ENCODE measurements at regions not wholly inside any gene's neighbourhood (a gene's known extent, or its start where the extent isn't known, plus 50 kb on each side); places are given as distances from the start of the nearest gene placed in this dataset.

GRCh38 chr18:47550611-47551010 lies 299.2 kb upstream of the SKOR2 start:
- H3K36me3 Mint-ChIP-seq = no peaks in the 10 kb centered on the region
- no peak overlapping the region for H3K27ac Mint-ChIP-seq
- no peak overlapping the region for H3K9ac ChIP-seq
- H3K36me3 ChIP-seq = no peaks in the 10 kb centered on the region
- H3K9me3 Mint-ChIP-seq = no peaks in the 10 kb centered on the region
- no peaks in the 10 kb centered on the region for H3K4me1 ChIP-seq
- H4K20me1 ChIP-seq (ENCODE audit: low read depth) = no peaks in the 10 kb centered on the region
- no peaks in the 10 kb centered on the region for H3K4me1 Mint-ChIP-seq
- no peak overlapping the region for H3K4me2 ChIP-seq
- H2AFZ ChIP-seq (replicated peaks) = no peak overlapping the region
- no peaks in the 10 kb centered on the region for H3F3A ChIP-seq (ENCODE audit: low read depth)
- TF ChIP-seq EZH2 (IDR thresholded peaks at IDR 0.05) (no peak), EZH2phosphoT487 (IDR thresholded peaks at IDR 0.05) (no peak), CTCF (IDR thresholded peaks at IDR 0.05) (no peak)
- no peak overlapping the region for H3K4me3 Mint-ChIP-seq
- no peaks in the 10 kb centered on the region for H3K79me2 ChIP-seq (ENCODE audit: low read depth)
- H3K27ac ChIP-seq = no peak overlapping the region
- H3K4me3 ChIP-seq = no peak overlapping the region
- no peak for DNase-seq (ENCODE audit: low spot score)
- no peaks in the 10 kb centered on the region for H3K27me3 ChIP-seq
- H3K9me3 ChIP-seq (ENCODE audit: low read depth) = no peaks in the 10 kb centered on the region
- peaks cover 5% of the 10 kb centered on the region for H3K27me3 Mint-ChIP-seq (ENCODE audit: insufficient read depth, low read depth)

- H3K79me2 ChIP-seq (ENCODE audit: low read depth) = no peaks in the 10 kb centered on the region
- no peaks in the 10 kb centered on the region for H3F3A ChIP-seq (ENCODE audit: low read depth)
- no peaks in the 10 kb centered on the region for H3K4me1 Mint-ChIP-seq
- H3K4me1 ChIP-seq = no peaks in the 10 kb centered on the region
- H3K27me3 ChIP-seq = no peaks in the 10 kb centered on the region
- no peak overlapping the region for H3K9ac ChIP-seq
- no peak overlapping the region for H3K4me3 Mint-ChIP-seq
- H3K27me3 Mint-ChIP-seq (ENCODE audit: insufficient read depth, low read depth) = peaks cover 5% of the 10 kb centered on the region
- no peaks in the 10 kb centered on the region for H3K36me3 ChIP-seq
- DNase-seq (ENCODE audit: low spot score) = no peak
- H3K4me2 ChIP-seq = no peak overlapping the region
- no peaks in the 10 kb centered on the region for H4K20me1 ChIP-seq (ENCODE audit: low read depth)
- no peak overlapping the region for H3K4me3 ChIP-seq
- TF ChIP-seq EZH2 (IDR thresholded peaks at IDR 0.05) (no peak), EZH2phosphoT487 (IDR thresholded peaks at IDR 0.05) (no peak), CTCF (IDR thresholded peaks at IDR 0.05) (no peak)
- no peak overlapping the region for H2AFZ ChIP-seq (replicated peaks)
- no peaks in the 10 kb centered on the region for H3K36me3 Mint-ChIP-seq
- no peaks in the 10 kb centered on the region for H3K9me3 Mint-ChIP-seq
- peak overlapping the region; percentile 34 for H3K27ac Mint-ChIP-seq
- H3K27ac ChIP-seq = no peak overlapping the region
- H3K9me3 ChIP-seq (ENCODE audit: low read depth) = no peaks in the 10 kb centered on the region
Measured at GRCh38 chr18:47549021-47549540, 297.6 kb upstream of the SKOR2 start.

- Histone ChIP-seq H3K36me3 (no peaks in the 10 kb centered on the region), H3K27me3 (no peaks in the 10 kb centered on the region), H3K4me3 (no peak overlapping the region), H2AFZ (replicated peaks) (no peak overlapping the region), H3K4me2 (no peak overlapping the region), H3F3A (ENCODE audit: low read depth) (no peaks in the 10 kb centered on the region), H3K9me3 (ENCODE audit: low read depth) (no peaks in the 10 kb centered on the region), H3K79me2 (ENCODE audit: low read depth) (no peaks in the 10 kb centered on the region), H3K9ac (no peak overlapping the region), H3K4me1 (no peaks in the 10 kb centered on the region), H4K20me1 (ENCODE audit: low read depth) (no peaks in the 10 kb centered on the region), H3K27ac (no peak overlapping the region)
- H3K27ac Mint-ChIP-seq = no peak overlapping the region
- no peak overlapping the region for H3K4me3 Mint-ChIP-seq
- no peak for DNase-seq (ENCODE audit: low spot score)
- no peaks in the 10 kb centered on the region for H3K4me1 Mint-ChIP-seq
- no peaks in the 10 kb centered on the region for H3K36me3 Mint-ChIP-seq
- H3K9me3 Mint-ChIP-seq = no peaks in the 10 kb centered on the region
- no peak for TF ChIP-seq EZH2phosphoT487 (IDR thresholded peaks at IDR 0.05)
- TF ChIP-seq EZH2 (IDR thresholded peaks at IDR 0.05) = no peak
- no peak for TF ChIP-seq CTCF (IDR thresholded peaks at IDR 0.05)
- H3K27me3 Mint-ChIP-seq (ENCODE audit: insufficient read depth, low read depth) = peaks cover 5% of the 10 kb centered on the region
Measured at GRCh38 chr18:47547539-47548202, 296.2 kb upstream of the SKOR2 start.
